HepG2 (cell line): ENCODE measurements at regions not wholly inside any gene's neighbourhood (a gene's known extent, or its start where the extent isn't known, plus 50 kb on each side); places are given as distances from the start of the nearest gene placed in this dataset.
A peak's percentile ranks its signal among the peaks of the same experiment; 100 is the strongest.

Experiments used
- ATAC-seq: fragments of 200-7000 bp; cut with Tn5 transposase; 3 replicates; pipeline ENCODE4 v1.9.1; 2020; ENCODE audit warnings: mild to moderate bottlenecking, moderate library complexity
- BruUV-seq: library from RNA; stranded (reverse); fragments of 400-500 nt; replicated peaks from 2 replicates; lab custom pipeline; 2021; lab: Mats Ljungman, UMichigan
- CTCF ChIA-PET: fragments of 300-600 bp; formaldehyde crosslinking; extraction: SDS; loops from one replicate; lab custom pipeline; 2021; ENCODE audit warnings: low total read pairs, inconsistent platforms, low intra/inter-chr PET ratio; lab: Yijun Ruan, JAX
- POLR2A ChIA-PET: fragments of 350-600 bp; sonication (Branson Sonifier 250); formaldehyde crosslinking; loops from one replicate; lab custom pipeline; 2020; ENCODE audit warnings: antibody characterized with exemption, inconsistent platforms; lab: Yijun Ruan, JAX
- DNase-seq: peaks from one replicate; pipeline ENCODE4 v3.0.0-alpha.2; 2015; ENCODE audit warnings: low spot score
- FAIRE-seq: peaks from 3 replicates; lab custom pipeline; 2011; peaks lifted over from hg19 to GRCh38; lab: Jason Lieb, UNC
- H2AFZ ChIP-seq: one replicate; pipeline ENCODE4 v1.6.1; 2011; ENCODE audit warnings: low read length, inconsistent platforms
- H3K27ac ChIP-seq: fragments of 300-600 bp; 3 replicates; pipeline ENCODE4 v1.8.0; 2011; ENCODE audit warnings: mixed run types, mild to moderate bottlenecking, mixed read lengths, low read length, inconsistent platforms; ENCODE audit not compliant: insufficient read depth; ENCODE audit errors: extremely low read length
- H3K27me3 ChIP-seq, 2 experiments: fragments of 200-600 bp in 1 of 2; 2 replicates in 1 of 2; 3 replicates in 1 of 2; pipeline versions ENCODE4 v1.6.0 to v1.8.0; 2011; ENCODE audit warnings: low read length in 2 of 2, mild to moderate bottlenecking in 2 of 2, moderate library complexity in 2 of 2, inconsistent platforms in 1 of 2; ENCODE audit not compliant: insufficient read depth in 2 of 2, control insufficient read depth in 1 of 2
- H3K36me3 ChIP-seq, 2 experiments: fragments of 200-600 bp in 1 of 2; replicated peaks in 1 of 2; 2 replicates in 1 of 2; 3 replicates in 1 of 2; pipeline versions ENCODE4 v1.5.1 to v1.8.0; 2011; ENCODE audit warnings: low read length in 2 of 2, inconsistent platforms in 1 of 2; ENCODE audit not compliant: insufficient read depth in 2 of 2, control insufficient read depth in 1 of 2
- H3K4me1 ChIP-seq: 2 replicates; pipeline ENCODE4 v1.5.1; 2012; ENCODE audit warnings: low read length, inconsistent platforms; ENCODE audit not compliant: insufficient read depth
- H3K4me2 ChIP-seq: 2 replicates; pipeline ENCODE4 v1.6.0; 2011; ENCODE audit warnings: low read depth, low read length, inconsistent platforms
- H3K4me3 ChIP-seq, 3 experiments: fragments of 200-600 bp in 1 of 3; sonication (generic), shearing (Covaris generic) in 1 of 3; replicated peaks in 1 of 3; 2 replicates each; pipeline ENCODE4 v1.5.1; 2011 to 2016; ENCODE audit warnings: low read length in 3 of 3, inconsistent platforms in 2 of 3, low read depth in 2 of 3, mild to moderate bottlenecking in 2 of 3, control low read depth in 1 of 3, mixed read lengths in 1 of 3; ENCODE audit not compliant: insufficient read depth in 1 of 3
- H3K79me2 ChIP-seq: one replicate; pipeline ENCODE4 v1.6.1; 2011; ENCODE audit warnings: low read length, inconsistent platforms; ENCODE audit not compliant: insufficient read depth
- H3K9ac ChIP-seq: 2 replicates; pipeline ENCODE4 v1.6.0; 2011; ENCODE audit warnings: mild to moderate bottlenecking, low read depth, low read length, inconsistent platforms; ENCODE audit not compliant: insufficient read depth
- H3K9me3 ChIP-seq: 2 replicates; pipeline ENCODE4 v1.5.1; 2012; ENCODE audit warnings: mild to moderate bottlenecking, low read length
- H4K20me1 ChIP-seq: 2 replicates; pipeline ENCODE4 v1.6.0; 2011; ENCODE audit warnings: inconsistent platforms, mild to moderate bottlenecking, low read length, moderate library complexity; ENCODE audit not compliant: insufficient read depth
- ARNT2 ChIP-seq: sonication (generic); formaldehyde crosslinking; IDR thresholded peaks from 2 replicates; pipeline ENCODE4 v1.8.0; 2022; ENCODE audit warnings: mild to moderate bottlenecking, low read depth, missing genetic modification reagents, moderate library complexity
- CEBPB ChIP-seq: IDR thresholded peaks from 2 replicates; pipeline ENCODE4 v1.6.1; 2011; ENCODE audit warnings: low read depth, low read length, improper control_type of control experiment, borderline replicate concordance
- ERF ChIP-seq: IDR thresholded peaks from 2 replicates; pipeline ENCODE4 v1.6.1; 2018; ENCODE audit warnings: missing biosample characterization, missing genetic modification reagents
- MTA1 ChIP-seq: sonication (generic); formaldehyde crosslinking; IDR thresholded peaks from 2 replicates; pipeline ENCODE4 v1.4.0; 2020; ENCODE audit warnings: missing genetic modification reagents, mild to moderate bottlenecking, borderline replicate concordance
- TGIF2 ChIP-seq: IDR thresholded peaks from 2 replicates; pipeline ENCODE4 v1.6.1; 2016; ENCODE audit warnings: control low read depth, missing compliant biosample characterization
- ZC3H13 ChIP-seq: sonication (generic); formaldehyde crosslinking; IDR thresholded peaks from 2 replicates; pipeline ENCODE4 v1.8.1; 2023; ENCODE audit warnings: mild to moderate bottlenecking, missing genetic modification reagents, moderate library complexity
- ZFP41 ChIP-seq: sonication (generic); formaldehyde crosslinking; IDR thresholded peaks from 2 replicates; pipeline ENCODE4 v1.4.0; 2020; ENCODE audit warnings: mild to moderate bottlenecking, missing genetic modification reagents, borderline replicate concordance
- ZSCAN30 ChIP-seq: sonication (generic); formaldehyde crosslinking; IDR thresholded peaks from 2 replicates; pipeline ENCODE4 v1.5.0; 2020; ENCODE audit warnings: mild to moderate bottlenecking, missing genetic modification reagents
- WGBS: methylation state at CpG from one replicate; pipeline ENCODE4 v1.1.6; 2017; ENCODE audit warnings: low lambda C conversion rate; 5-methylcytosine and 5-hydroxymethylcytosine counted together
- in situ Hi-C: cut with HindIII; loops from 2 replicates; pipeline ENCODE4 v1.10.0; 2017; ENCODE audit warnings: low pct_unique_long_range_greater_than_20kb; ENCODE audit not compliant: extremely low pct_ligation_motif_present
- intact Hi-C: fragments of 100-400 bp; cut with micrococcal nuclease; formaldehyde crosslinking; loops from one replicate; pipeline ENCODE4 v1.10.0; 2022; ENCODE audit not compliant: unreplicated experiment

- TF ChIP-seq ZFP41 (CRISPR knock-in tag): no peak
- no peak for TF ChIP-seq ARNT2 (CRISPR knock-in tag)
- TF ChIP-seq MTA1 (CRISPR knock-in tag): no peak
- TF ChIP-seq ZC3H13 (CRISPR knock-in tag): no peak
- TF ChIP-seq ZSCAN30 (CRISPR knock-in tag): no peak
Observed at GRCh38 chr1:82329226-82329625, 528.5 kb downstream of the ADGRL2 start (continued).

- POLR2A ChIA-PET: no interaction called here
- no peak overlapping the region for H3K9ac ChIP-seq
- whole genome bisulfite sequencing: under 1% methylated on average over 3 of the region's 3 CpGs
- H3K4me3 ChIP-seq: no peak overlapping the region
- H3K9me3 ChIP-seq: peaks cover 54% of the 10 kb centered on the region
- TF ChIP-seq CEBPB: peak; percentile 58; the same call in 1 of the 2 replicates
- TF ChIP-seq TGIF2: no peak
- no peak for TF ChIP-seq ERF (CRISPR knock-in tag)
- TF ChIP-seq, all 625 proteins: peak for 1
- Histone ChIP-seq H2AFZ (no peak overlapping the region), H4K20me1 (no peaks in the 10 kb centered on the region), H3K4me1 (no peaks in the 10 kb centered on the region), H3K27me3 (no peaks in the 10 kb centered on the region), H3K27ac (no peak overlapping the region), H3K4me2 (no peak overlapping the region), H3K36me3 (no peaks in the 10 kb centered on the region), H3K79me2 (no peaks in the 10 kb centered on the region)
- no TSS peak for BruUV-seq
- no peak for ATAC-seq
- DNase-seq: no peak
- in situ Hi-C loops (no loop called here), intact Hi-C loops (no loop called here)
- no peak for FAIRE-seq
- CTCF ChIA-PET: no interaction called here
Observed at GRCh38 chr1:82323144-82323841, 522.6 kb downstream of the ADGRL2 start.
